ENCODE measurements at regions not wholly inside any gene's neighbourhood (a gene's known extent, or its start where the extent isn't known, plus 50 kb on each side); places are given as distances from the start of the nearest gene placed in this dataset.

GRCh38 chr3:83928391-83928790, 1030.4 kb upstream of the CADM2 start:
- Histone ChIP-seq H2AFZ (ENCODE audit: low read depth, low read length) (no peak overlapping the region), H3K27ac (ENCODE audit: extremely low read depth, low read depth, low read length) (no peak overlapping the region), H3K79me2 (ENCODE audit: control insufficient read depth, insufficient read depth, low read length) (no peaks in the 10 kb centered on the region), H3K4me3 (no peak overlapping the region), H3K36me3 (ENCODE audit: control insufficient read depth, insufficient read depth, low read length) (no peaks in the 10 kb centered on the region), H3K4me1 (replicated peaks in 1 of 2; ENCODE audit: control insufficient read depth in 2 of 2, insufficient read depth in 2 of 2, low read length in 2 of 2) (no peaks in the 10 kb centered on the region), H3K9ac (ENCODE audit: insufficient read depth in 1 of 2, low read depth in 2 of 2, low read length in 2 of 2) (no peak overlapping the region), H3K9me1 (ENCODE audit: control insufficient read depth, insufficient read depth, low read length) (no peaks in the 10 kb centered on the region), H4K20me1 (replicated peaks; ENCODE audit: control insufficient read depth, insufficient read depth, low read length) (no peaks in the 10 kb centered on the region), H3K9me3 (replicated peaks; ENCODE audit: control insufficient read depth, insufficient read depth, low read depth, low read length) (no peaks in the 10 kb centered on the region), H3K4me2 (ENCODE audit: insufficient read depth, low read length) (no peak overlapping the region), H3K27me3 (ENCODE audit: control insufficient read depth in 2 of 2, insufficient read depth in 2 of 2, low read length in 2 of 2) (no peaks in the 10 kb centered on the region)
- intact Hi-C loops (cut with micrococcal nuclease) (no loop called here), in situ Hi-C loops (cut with MboI) (no loop called here)
- DNase-seq (ENCODE audit: extremely low read depth in 1 of 4, low spot score in 3 of 4) = peak; percentile 10 to 58 (median 12)
- CTCF ChIA-PET (ENCODE audit: low intra/inter-chr PET ratio) = no interaction called here
- ATAC-seq = no peak
- no TSS peak for BruUV-seq (replicated peaks)
- FAIRE-seq = no peak
- TF ChIP-seq NFIC (IDR thresholded peaks at IDR 0.05) = peak; percentile 91
- peak in 2 of 3 experiments; percentile 29 to 37; a peak in 2 of 6 replicates for TF ChIP-seq CTCF (IDR thresholded peaks at IDR 0.05 in 2 of 3, conservative IDR thresholded peaks at IDR 0.05 in 1 of 3; ENCODE audit: insufficient read depth in 2 of 3, low read depth in 1 of 3, low read length in 3 of 3)
- no peak for TF ChIP-seq MXD1 (CRISPR knock-in tag; IDR thresholded peaks at IDR 0.05; ENCODE audit: borderline replicate concordance, poor library complexity, severe bottlenecking)
- peak in 1 of 2 experiments; percentile 39; a peak in 2 of 4 replicates for TF ChIP-seq RAD21 (CRISPR knock-in tag; conservative IDR thresholded peaks at IDR 0.05 in 1 of 2, IDR thresholded peaks at IDR 0.05 in 1 of 2)
- 0% methylated on average over 3 of the region's 3 CpGs for WGBS (ENCODE audit: insufficient coverage, low coverage, missing lambda C conversion rate)
- POLR2A ChIA-PET = no interaction called here

All from K562 (cell line).